ENCODE measurements at regions not wholly inside any gene's neighbourhood (a gene's known extent, or its start where the extent isn't known, plus 50 kb on each side); places are given as distances from the start of the nearest gene placed in this dataset.

DNA sequence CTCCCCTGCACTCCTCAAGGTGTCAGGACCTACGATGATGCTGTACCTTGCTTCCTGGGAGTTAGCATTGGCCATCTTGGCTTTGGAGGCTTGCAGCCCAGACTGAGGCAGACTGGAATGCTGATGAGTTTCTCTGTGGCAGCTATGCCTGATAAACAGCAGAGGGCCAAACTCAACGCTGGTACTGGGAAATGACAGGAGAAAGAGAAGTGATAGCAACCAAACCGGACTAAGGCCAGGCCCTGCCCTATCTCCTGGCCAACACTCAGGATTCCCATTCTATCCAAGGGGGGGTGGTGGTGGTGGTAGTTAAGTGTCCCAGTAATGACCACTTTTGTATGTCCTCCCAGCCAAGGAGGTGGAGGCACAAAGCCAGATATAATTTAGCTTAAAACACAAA, 90.0 kb upstream of the DTNBP1 start:
- intact Hi-C loops (cut with micrococcal nuclease), result no loop called here
- Histone ChIP-seq H3K4me2 (ENCODE audit: low read length) (no peak overlapping the region), H3K27ac (ENCODE audit: low read depth, low read length) (no peak overlapping the region), H2AFZ (ENCODE audit: low read depth, low read length, poor library complexity, severe bottlenecking) (no peak overlapping the region), H3K4me3 (replicated peaks in 1 of 2; ENCODE audit: low read depth in 1 of 2, low read length in 2 of 2) (no peak overlapping the region), H3K27me3 (ENCODE audit: insufficient read depth, low read length) (no peaks in the 10 kb centered on the region), H3K4me1 (ENCODE audit: control insufficient read depth in 1 of 2, insufficient read depth in 2 of 2, low read length in 2 of 2) (no peaks in the 10 kb centered on the region), H3K36me3 (ENCODE audit: control insufficient read depth in 1 of 2, insufficient read depth in 2 of 2, low read length in 2 of 2) (no peaks in the 10 kb centered on the region), H3K9me3 (ENCODE audit: control insufficient read depth in 1 of 2, insufficient read depth in 1 of 2, low read depth in 1 of 2, low read length in 2 of 2) (no peaks in the 10 kb centered on the region), H4K20me1 (ENCODE audit: insufficient read depth) (no peaks in the 10 kb centered on the region), H3K9ac (ENCODE audit: low read length) (no peak overlapping the region), H3K9me2 (ENCODE audit: insufficient read depth) (no peaks in the 10 kb centered on the region), H3K79me2 (ENCODE audit: insufficient read depth, low read length) (no peaks in the 10 kb centered on the region)
- RAD21 ChIA-PET (ENCODE audit: low non-redundant PET in 1 of 2, low total read pairs in 2 of 2, uncharacterized antibody in 2 of 2, unreplicated experiment in 2 of 2), result no interaction called here
- ATAC-seq (peak; percentile 74), DNase-seq (ENCODE audit: low read depth, low spot score) (no peak)
- TF ChIP-seq, protein P1, sequence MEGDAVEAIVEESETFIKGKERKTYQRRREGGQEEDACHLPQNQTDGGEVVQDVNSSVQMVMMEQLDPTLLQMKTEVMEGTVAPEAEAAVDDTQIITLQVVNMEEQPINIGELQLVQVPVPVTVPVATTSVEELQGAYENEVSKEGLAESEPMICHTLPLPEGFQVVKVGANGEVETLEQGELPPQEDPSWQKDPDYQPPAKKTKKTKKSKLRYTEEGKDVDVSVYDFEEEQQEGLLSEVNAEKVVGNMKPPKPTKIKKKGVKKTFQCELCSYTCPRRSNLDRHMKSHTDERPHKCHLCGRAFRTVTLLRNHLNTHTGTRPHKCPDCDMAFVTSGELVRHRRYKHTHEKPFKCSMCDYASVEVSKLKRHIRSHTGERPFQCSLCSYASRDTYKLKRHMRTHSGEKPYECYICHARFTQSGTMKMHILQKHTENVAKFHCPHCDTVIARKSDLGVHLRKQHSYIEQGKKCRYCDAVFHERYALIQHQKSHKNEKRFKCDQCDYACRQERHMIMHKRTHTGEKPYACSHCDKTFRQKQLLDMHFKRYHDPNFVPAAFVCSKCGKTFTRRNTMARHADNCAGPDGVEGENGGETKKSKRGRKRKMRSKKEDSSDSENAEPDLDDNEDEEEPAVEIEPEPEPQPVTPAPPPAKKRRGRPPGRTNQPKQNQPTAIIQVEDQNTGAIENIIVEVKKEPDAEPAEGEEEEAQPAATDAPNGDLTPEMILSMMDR (IDR thresholded peaks at IDR 0.05 in 2 of 3, conservative IDR thresholded peaks at IDR 0.05 in 1 of 3; ENCODE audit: borderline replicate concordance in 1 of 3, insufficient read depth in 1 of 3, low read depth in 2 of 3, low read length in 2 of 3), result peak in 1 of 3 experiments; percentile 16; a peak in 1 of 6 replicates
- TF ChIP-seq ELF1 (IDR thresholded peaks at IDR 0.05; ENCODE audit: borderline replicate concordance, low read depth), result no peak
- CTCF ChIA-PET, result no interaction called here
- no TSS peak for BruUV-seq (replicated peaks)
- POLR2A ChIA-PET, result interaction anchor here (1.0 kb wide), 1 partner anchor 376 kb away, joined by 3 read pairs; the partner anchor contains the start of gene MYLIP

DNA sequence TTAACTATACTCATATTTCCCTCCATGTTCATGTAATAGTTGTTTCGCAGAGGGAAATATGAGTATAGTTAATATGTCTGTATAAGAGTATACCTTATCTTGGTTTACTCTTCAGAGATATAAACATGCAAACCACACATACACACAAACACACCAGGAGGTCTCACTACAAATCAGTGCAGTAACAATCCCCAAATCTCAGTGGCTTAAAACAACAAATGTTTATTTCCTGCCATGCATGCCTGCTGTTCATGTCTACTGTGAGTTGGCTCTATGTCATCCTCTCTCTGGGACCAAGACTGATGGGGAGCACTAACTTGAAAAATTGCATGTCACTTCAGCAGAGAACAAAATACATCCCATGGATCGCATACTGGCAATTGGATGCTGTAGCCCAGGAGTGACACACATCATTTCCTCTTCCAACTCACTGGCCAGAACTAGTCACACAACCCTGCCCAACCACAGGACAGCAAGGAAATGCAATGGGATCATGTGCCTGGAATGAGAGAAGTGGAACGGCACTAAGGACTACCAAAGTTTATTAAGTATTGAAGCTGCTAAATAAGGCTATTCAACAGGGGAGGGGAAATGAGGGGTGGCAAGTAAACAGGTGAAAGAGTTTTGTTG, 89.0 kb upstream of the DTNBP1 start:
- intact Hi-C loops (cut with micrococcal nuclease), result no loop called here
- ChIA-PET RAD21 (ENCODE audit: low non-redundant PET in 1 of 2, low total read pairs in 2 of 2, uncharacterized antibody in 2 of 2, unreplicated experiment in 2 of 2) (no interaction called here), POLR2A (no interaction called here), CTCF (no interaction called here)
- BruUV-seq (replicated peaks), result no TSS peak
- Histone ChIP-seq H3K4me3 (replicated peaks in 1 of 2; ENCODE audit: low read depth in 1 of 2, low read length in 2 of 2) (no peak overlapping the region), H3K9me2 (ENCODE audit: insufficient read depth) (no peaks in the 10 kb centered on the region), H3K4me1 (ENCODE audit: control insufficient read depth in 1 of 2, insufficient read depth in 2 of 2, low read length in 2 of 2) (no peaks in the 10 kb centered on the region), H3K9ac (ENCODE audit: low read length) (no peak overlapping the region), H3K36me3 (ENCODE audit: control insufficient read depth in 1 of 2, insufficient read depth in 2 of 2, low read length in 2 of 2) (no peaks in the 10 kb centered on the region), H3K4me2 (ENCODE audit: low read length) (no peak overlapping the region), H3K79me2 (ENCODE audit: insufficient read depth, low read length) (no peaks in the 10 kb centered on the region), H3K9me3 (ENCODE audit: control insufficient read depth in 1 of 2, insufficient read depth in 1 of 2, low read depth in 1 of 2, low read length in 2 of 2) (no peaks in the 10 kb centered on the region), H3K27ac (ENCODE audit: low read depth, low read length) (no peak overlapping the region), H4K20me1 (ENCODE audit: insufficient read depth) (no peaks in the 10 kb centered on the region), H2AFZ (ENCODE audit: low read depth, low read length, poor library complexity, severe bottlenecking) (no peak overlapping the region), H3K27me3 (ENCODE audit: insufficient read depth, low read length) (no peaks in the 10 kb centered on the region)
- no peak for DNase-seq (ENCODE audit: low read depth, low spot score)
- ATAC-seq, result no peak
- TF ChIP-seq, protein P2, sequence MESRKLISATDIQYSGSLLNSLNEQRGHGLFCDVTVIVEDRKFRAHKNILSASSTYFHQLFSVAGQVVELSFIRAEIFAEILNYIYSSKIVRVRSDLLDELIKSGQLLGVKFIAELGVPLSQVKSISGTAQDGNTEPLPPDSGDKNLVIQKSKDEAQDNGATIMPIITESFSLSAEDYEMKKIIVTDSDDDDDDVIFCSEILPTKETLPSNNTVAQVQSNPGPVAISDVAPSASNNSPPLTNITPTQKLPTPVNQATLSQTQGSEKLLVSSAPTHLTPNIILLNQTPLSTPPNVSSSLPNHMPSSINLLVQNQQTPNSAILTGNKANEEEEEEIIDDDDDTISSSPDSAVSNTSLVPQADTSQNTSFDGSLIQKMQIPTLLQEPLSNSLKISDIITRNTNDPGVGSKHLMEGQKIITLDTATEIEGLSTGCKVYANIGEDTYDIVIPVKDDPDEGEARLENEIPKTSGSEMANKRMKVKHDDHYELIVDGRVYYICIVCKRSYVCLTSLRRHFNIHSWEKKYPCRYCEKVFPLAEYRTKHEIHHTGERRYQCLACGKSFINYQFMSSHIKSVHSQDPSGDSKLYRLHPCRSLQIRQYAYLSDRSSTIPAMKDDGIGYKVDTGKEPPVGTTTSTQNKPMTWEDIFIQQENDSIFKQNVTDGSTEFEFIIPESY (IDR thresholded peaks at IDR 0.05; ENCODE audit: extremely low read depth, insufficient replicate concordance, low read length), result no peak
- TF ChIP-seq YY1 (IDR thresholded peaks at IDR 0.05; ENCODE audit: extremely low read depth, insufficient replicate concordance, low read depth, low read length) (no peak), CEBPB (IDR thresholded peaks at IDR 0.05; ENCODE audit: low read depth) (no peak), TCF7L2 (IDR thresholded peaks at IDR 0.05; ENCODE audit: borderline replicate concordance, extremely low read depth, insufficient read depth, insufficient read length) (no peak), RAD21 (IDR thresholded peaks at IDR 0.05; ENCODE audit: low read depth) (no peak), FOSL1 (IDR thresholded peaks at IDR 0.05; ENCODE audit: low read depth) (no peak), JUND (IDR thresholded peaks at IDR 0.05) (no peak), SP1 (IDR thresholded peaks at IDR 0.05; ENCODE audit: low read depth) (no peak), POLR2A (IDR thresholded peaks at IDR 0.05; ENCODE audit: borderline replicate concordance, extremely low read depth, insufficient read depth, insufficient read length) (no peak)
- TF ChIP-seq, protein P3, sequence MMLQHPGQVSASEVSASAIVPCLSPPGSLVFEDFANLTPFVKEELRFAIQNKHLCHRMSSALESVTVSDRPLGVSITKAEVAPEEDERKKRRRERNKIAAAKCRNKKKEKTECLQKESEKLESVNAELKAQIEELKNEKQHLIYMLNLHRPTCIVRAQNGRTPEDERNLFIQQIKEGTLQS (IDR thresholded peaks at IDR 0.05), result no peak
